ENCODE measurements at regions not wholly inside any gene's neighbourhood (a gene's known extent, or its start where the extent isn't known, plus 50 kb on each side); places are given as distances from the start of the nearest gene placed in this dataset.

DNA sequence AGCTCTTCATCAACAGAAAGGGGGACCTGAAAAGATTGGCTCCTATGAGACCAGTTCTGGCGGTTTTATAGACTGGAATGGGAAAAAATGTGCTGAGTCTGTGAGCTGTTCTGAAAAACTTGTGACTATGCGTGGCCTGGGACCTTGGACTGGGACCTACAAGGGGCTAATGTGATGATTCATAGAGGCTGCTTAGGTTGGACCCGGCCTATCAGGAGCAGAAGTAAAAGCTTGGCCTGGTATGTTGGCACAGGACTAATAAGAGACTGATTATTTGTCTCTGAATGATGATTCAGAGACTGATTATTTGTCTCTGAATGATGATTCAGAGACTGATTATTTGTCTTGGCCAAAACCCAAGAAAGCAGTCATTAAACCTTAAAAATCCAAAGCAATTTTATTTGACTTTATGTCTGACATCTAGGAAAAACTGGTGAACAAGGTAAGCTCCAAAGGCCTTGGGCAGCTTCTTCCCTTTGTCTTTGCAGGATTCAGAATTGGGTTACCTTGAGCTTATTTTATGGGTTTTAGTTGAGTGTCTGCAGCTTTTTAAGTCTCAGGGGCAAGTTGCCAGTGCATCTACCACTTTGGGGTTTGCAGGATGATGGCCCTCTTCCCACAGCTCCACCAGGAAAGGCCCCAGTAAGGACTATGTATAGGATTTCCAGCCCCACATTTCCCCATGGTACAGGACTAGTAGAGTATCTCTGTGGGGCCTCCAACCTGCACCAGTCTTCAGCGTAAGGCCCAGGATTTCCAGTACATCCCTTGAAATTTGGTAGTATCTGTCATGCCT, 390.3 kb downstream of the KDM5D start:
- DNase-seq = peak; percentile 27

DNA sequence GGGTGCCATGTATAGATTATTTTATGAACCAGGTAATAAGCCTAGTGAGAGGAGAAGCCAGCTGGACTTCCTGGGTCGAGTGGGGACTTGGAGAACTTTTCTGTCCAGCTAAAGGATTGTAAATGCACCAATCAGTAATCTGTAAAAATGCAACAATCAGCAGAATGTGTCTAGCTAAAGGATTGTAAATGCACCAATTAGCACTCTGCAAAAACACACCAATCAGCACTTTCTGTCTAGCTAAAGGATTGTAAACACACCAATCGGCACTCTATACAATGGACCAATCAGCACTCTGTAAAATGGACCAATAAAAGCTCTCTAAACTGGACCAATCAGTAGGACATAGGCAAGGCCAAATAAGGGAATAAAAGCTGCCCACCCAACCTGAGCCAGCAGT, 392.9 kb downstream of the KDM5D start:
- no peak for DNase-seq

DNA sequence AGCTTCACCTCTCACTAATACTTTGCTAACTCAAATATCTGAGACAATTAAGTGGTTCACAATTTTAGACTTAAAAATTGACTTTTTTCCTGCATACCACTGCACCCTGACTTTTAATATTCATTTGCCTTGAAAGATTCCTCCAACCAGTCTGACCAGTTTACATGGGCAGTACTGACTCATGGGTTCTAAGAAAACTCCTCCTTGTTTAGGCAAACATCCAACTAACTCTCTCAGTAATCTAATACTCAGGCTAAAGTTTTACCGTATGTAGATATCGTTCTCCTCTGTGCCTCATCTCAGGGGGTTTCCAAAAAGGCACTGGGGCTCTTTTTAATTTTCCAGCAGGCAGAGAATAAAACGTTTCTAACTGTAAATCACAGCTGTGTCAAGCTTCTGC, 422.8 kb downstream of the KDM5D start:
- DNase-seq = no peak

DNA sequence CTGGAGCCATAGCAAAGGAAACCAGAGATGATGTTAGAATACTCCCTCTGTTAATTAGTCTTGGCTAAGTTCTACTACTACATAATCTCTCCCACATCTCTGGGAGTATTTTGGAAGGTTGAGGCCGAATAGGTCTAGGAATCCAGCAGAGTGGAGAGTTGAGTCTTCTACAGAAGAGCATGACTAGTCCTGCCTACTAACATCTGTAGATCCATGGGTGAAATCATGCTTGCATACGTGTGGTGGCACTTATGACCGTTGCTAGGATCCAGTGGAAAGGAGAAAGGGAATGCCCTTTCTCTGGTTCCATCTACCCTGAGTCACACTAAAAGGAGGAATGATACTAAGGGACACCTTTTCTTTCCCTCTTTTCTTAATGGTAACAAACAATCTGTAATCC, 425.4 kb downstream of the KDM5D start:
- no peak for DNase-seq

DNA sequence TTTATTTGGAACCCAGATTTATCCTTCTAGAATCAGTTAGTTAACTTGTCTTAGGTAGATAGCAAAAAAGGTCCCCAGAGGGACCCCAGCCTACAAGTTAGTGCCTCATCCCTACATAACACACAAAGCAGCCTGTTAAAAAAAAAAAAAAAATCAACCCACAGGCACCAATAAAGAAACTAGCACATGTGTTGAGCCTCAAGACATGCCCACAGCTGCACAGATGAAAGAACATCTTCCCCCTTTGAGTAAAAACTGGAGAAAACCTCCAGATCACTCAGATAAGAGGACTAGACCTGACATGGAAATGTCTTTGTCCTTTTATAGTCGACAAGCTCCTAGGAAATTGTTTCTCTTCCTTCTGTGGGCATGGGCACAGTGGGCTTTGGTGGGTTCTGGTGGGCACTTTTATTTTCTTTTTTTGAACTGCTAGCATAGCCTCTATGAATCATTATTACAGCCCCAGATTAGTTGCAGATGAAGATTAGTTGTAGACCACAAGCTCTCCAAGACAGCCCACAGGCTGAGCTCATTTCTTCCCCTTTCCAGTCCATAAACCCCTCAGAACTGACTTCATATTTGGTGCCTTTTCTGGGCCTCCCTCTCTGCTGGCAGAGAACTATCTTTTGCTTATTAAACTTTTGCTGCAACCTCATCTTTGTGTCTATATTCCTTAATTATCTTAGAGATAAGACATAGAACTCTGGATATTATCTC, 427.1 kb downstream of the KDM5D start:
- DNase-seq = no peak

DNA sequence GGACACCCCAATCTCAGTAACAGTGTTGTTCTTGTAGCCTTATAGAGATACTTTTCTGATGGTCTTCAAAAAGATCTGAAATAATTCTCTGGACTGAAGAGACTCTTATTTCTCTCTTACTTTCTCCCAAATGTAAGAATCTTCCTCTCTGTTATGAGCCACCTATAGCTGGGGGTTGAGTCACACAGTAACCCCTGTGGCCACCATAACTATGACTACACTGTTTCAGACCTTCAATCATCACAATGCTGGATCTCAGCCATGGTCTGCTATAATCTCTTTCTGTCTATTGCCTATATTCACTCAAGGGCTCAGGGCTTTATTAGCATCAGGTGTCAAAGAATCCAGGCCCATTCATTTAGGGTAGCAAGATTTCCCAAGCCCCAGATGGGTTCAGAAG, 436.9 kb downstream of the KDM5D start:
- no peak for DNase-seq

DNA sequence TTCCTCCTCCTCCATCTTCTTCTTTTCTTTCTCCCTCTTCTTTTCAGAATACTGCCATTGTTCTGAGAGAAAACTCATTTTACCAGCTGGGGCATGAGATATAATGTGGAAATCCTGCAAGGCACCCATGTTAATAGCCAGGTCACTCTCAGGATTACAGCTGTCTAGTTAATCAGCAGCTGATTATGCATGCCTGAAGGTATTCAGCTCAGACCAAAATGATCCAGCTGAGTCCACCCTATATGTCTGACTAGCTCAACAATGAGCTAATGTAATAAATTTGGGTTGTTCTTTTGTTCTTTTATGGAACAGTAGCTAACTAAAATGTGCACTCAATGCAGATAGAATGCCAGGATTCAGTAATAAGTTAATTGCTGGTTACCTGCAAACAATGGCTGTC, 441.4 kb downstream of the KDM5D start:
- DNase-seq = no peak

DNA sequence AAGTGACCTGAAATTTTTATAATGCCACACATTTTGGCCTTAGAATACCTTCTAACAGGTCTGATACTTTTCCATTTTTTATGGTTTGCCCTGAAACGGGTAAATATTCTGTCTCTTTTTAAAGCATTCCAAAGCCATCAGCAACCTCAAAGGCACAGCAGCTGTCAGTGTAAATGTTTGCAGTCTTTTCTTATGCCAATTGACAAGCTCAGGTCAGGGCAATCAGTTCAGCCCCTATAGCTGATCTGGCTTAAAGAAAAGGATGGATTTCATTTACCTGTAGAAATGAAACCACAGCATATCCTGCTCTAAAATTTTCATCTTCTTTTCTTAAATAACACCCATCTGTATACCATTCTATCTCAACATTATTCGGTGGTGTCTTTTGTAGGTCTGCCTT, 453.6 kb downstream of the KDM5D start:
- DNase-seq = no peak

DNA sequence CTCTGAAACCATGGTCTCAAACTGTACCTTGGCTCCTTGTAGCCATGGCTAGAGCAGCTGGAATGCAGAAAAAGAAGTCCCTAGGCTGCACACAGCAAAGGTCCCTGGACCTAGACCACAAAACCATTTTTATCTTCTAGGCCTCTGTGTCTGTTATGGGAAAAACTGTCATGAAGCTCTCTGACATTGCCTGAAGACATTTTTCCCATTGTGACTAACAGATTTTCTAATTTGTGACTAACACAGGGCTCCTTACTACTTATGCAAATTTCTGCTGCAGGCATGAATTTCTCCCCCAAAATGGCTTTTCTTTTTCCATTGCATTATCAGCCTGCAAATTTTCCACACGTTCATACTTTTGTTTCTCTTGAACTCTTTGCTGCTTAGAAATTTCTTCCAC, 470.4 kb downstream of the KDM5D start:
- no peak for DNase-seq

DNA sequence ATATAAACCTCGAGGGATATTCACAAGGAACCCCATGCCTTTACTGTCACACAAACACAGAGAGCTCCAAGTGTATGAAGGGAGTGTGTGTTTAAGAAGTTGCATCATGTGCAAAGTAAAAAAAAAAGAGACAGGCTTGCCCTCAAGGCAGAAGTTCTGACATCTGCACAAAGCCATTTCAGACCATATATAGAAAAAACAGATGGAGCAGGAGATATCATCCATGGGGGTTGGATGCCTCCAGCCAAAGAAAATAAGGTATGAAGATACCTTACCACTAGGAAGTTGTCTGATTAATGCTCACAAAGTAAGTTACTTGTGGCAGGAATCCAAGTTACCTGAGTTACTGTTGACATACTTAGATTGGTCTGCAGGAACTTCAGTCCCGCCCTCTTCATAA, 476.2 kb downstream of the KDM5D start:
- no peak for DNase-seq

DNA sequence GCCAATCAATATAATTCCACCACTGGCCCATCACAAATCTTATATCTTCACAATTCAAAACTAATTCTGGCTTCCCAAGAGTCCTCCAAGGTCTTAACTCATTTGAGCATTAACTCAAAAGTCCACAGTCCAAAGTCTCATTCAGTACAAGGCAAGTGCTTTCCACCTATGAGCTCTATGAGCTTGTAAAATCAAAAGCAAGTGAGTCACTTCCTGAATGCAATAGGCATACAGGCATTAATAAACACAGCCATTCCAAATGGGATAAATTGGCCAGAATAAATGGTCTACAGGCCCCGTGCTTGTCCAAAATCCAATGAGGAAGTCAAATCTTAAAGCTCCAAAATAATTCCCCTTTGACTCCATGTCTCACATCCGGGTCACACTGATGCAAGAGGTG, 479.1 kb downstream of the KDM5D start:
- no peak for DNase-seq

DNA sequence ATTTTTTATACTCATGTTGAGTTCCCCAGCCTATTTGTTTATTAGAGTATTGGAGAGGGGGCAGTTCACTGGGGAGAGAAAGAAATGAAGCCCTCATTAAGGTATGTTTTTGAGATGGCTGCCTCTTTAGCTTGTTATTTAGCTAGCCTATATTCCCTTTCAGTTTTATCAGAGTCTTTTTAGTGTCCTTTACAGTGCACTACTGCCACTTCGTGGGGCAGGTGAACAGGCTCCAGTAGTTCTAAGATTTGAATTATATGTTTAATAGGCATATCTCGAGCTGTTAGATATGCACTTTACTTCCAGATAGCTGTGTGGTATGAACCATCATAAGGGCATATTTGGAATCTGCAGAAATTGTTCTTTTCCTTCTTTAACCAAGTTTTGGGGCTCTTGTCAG, 482.2 kb downstream of the KDM5D start:
- no peak for DNase-seq

DNA sequence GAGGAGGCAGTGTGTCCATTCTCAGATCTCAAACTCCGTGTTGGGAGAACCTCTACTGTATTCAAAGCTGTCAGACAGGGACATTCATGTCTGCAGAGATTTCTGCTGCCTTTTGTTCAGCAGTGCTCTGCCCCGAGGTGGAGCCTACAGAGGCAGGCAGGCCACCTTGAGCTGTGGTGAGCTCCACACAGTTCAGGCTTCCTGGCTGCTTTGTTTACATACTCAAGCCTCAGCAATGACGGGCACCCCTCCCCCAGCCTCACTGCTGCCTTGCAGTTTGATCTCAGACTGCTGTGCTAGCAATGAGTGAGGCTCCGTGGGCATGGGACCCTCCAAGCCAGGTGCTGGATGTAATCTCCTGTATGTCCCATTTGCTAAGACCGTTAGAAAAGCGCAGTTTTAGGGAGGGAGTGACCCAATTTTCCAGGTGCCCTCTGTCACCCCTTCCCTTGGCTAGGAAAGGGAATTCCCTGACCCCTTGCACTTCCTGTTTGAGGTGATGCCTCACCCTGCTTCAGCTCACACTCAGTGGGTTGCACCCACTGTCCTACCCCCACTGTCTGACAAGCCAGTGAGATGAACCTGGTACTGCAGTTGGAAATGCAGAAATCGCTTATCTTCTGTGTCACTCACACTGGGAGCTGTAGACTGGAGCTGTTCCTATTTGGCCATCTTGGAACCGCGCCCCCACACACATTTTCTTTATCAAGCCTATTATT, 458.9 kb upstream of the HSFY2 start:
- no peak for DNase-seq

DNA sequence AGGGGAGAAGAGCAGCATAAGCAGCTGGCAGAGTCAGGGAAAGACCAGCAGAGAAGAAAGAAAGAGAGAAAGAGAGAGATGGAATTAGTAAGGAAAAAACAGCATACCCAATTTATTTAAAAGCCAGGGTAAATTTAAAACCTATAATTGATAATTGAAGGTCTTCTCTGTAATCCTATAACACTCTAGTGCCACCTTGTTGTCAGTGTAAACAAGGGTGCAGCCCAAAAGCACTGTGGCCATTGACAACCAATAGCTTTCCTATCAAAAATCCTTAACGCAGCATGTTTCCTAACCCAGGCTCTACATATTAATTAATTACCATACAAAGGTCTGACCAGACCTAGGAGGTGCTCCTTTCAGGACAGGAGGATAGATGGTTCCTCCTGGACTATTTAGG, 447.2 kb upstream of the HSFY2 start:
- DNase-seq = no peak

DNA sequence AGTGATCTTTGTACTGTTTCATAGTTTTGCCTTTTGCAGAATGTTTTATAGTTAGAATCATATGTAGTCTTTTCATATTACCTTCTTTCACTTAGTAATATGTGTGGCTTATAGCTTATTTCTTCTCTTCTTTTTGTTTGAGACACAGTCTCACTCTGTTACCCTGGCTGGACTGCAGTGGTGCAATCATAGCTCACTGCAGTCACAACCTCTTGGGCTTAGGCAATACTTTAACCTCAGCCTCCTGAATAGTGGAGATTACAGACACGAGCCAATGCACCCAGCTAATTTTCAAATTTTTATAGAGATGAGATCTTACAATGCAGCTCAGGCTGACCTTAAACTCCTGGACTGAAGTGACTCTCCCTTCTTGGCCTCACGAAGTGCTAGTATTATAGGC, 435.4 kb upstream of the HSFY2 start:
- no peak for DNase-seq

DNA sequence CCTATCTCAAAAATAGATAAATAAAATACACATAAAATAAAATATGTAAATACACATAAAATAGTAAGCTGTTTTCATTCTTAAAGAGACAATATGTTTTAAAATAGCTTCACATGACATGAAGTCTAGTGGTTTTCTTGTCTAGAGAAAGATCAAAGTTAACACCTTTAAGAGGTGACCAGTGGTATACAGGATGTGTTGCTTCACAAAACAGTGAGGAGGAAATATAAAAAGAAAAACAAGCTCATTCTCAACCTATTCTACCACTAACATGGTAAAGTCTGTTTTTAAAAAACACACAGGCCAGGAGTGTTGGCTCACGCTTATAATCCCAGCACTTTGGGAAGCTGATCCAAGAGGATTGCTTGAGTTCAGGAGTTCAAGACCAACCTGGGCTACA, 433.5 kb upstream of the HSFY2 start:
- no peak for DNase-seq

DNA sequence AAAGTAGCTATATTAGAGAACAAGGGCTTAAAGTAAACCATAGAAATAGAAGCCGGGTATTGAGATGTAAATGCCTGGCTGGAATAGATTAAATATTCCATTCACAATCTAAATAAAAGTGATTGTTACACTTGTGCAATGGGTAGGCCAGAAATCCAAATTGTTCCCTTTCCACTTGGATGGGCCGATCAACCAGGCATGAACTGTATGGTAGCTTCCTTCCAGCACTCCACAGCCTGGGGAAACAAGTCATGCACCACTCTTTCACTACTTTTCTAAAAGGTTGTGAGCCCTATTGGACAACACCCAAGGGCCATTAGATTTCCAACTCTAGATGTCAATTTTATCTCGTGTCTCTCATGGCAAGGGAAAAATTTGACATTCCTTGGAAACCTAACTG, 407.3 kb upstream of the HSFY2 start:
- no peak for DNase-seq

DNA sequence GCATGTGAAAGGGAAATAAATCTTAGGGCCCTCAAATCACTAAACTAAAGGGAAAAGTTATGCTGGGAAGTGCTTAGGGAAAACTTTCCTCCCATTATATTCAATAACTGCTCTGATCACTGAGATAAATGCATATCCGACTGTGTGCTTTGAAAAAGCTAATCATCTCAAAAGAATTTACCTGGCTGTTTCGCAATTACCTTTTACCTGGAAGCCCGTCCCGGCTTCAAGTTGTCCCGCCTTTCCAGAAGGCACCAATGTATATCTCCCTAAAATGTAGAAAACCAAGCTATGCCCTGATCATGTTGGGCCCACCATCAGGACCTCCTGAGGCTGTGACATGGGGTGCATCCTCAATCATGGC, 394.6 kb upstream of the HSFY2 start:
- DNase-seq = no peak

DNA sequence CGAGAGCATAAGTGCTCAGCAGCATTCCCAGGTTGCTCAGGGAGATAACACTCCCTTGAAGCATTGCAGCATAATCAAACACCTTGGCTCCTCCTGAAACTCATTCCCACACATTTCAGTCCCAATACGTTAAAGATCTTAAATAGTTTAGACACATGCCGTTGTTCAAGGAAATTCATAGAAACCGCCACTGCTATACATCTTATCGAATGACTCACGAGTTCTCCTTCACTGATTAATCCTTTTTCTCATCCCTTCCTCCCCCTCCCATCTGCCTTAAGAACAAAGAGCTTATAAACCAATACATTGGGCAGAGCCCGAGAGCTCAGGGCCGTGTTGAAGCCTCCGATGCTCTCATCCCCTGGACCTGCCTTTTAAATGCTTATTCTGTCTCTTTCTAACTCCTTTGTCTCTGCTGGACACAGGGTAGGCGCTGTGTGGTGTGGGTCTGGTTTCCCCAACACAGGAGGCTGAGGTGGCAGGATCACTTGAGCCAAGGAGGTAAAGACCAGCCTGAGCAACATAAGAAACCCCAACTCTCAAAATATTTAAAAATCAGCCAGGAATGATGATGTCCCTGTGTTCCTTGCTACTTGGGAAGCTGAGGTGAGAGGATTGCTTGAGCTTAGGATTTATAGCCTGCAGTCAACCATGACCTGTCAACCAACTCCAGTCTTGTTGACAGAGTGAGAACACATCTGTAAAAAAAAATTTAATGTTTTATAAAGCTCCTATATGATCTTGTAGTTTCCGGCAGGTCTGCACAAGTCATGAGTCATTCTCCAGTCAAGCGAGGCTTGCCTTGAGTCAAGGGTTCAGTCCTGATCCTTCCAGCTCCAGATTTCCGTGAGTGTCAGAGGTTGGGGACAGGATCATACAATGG, 394.0 kb upstream of the HSFY2 start:
- no peak for DNase-seq

DNA sequence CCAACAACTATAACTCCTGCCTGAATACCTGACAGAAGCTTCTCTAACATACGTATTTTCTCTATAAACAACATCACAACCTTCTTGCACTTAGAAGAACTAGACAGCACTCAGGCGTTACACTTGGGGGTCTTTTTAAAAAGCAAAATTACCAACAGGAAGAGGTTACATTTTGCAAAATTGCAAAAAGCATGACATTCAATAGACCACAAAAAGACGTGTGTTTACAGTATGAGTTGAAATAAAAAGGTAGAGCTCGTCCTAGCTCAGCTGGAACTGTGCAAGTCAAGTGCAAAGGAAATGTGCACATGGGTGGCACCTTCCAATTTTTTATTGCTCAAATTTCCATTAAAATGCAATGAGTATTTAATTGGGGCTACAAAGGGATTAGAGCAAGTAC, 375.2 kb upstream of the HSFY2 start:
- DNase-seq = no peak

DNA sequence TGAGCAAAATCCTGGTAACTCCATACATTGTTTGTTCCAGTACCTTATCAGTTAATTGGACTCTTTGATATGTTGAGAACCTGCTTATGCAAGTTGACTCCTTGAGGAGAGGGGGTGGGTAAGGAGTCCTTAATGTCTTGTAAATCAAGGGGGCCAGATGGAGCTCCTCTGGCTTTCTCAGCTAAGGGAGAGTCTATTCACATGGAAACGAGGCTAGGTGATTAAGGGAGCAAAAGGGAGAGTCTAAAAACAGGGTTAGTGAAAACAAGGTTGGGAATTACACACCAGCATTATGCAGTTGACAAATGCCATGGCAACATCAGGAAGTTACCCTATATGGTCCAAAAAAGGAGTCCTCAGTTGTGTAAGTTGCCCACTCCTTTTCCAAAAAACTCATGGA, 372.8 kb upstream of the HSFY2 start:
- no peak for DNase-seq

DNA sequence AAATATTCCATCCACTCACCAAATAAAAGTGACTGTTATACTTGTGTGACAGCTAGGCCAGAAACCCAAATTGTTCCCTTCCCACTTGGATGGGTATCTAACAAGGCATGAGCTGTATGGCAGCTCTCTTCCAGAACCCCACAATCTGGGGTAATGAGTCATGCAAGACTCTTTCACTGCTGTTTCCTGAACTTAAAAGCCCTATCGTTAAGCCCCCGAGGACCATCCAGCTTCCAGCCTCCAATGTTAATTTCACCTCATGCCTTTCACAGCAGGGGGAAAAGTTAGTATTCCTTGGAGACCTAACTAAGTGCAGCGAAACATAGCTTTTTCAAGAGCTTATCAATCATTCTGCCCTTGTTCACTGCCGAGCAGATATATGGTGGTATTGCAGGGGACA, 368.6 kb upstream of the HSFY2 start:
- DNase-seq = peak; percentile 52

DNA sequence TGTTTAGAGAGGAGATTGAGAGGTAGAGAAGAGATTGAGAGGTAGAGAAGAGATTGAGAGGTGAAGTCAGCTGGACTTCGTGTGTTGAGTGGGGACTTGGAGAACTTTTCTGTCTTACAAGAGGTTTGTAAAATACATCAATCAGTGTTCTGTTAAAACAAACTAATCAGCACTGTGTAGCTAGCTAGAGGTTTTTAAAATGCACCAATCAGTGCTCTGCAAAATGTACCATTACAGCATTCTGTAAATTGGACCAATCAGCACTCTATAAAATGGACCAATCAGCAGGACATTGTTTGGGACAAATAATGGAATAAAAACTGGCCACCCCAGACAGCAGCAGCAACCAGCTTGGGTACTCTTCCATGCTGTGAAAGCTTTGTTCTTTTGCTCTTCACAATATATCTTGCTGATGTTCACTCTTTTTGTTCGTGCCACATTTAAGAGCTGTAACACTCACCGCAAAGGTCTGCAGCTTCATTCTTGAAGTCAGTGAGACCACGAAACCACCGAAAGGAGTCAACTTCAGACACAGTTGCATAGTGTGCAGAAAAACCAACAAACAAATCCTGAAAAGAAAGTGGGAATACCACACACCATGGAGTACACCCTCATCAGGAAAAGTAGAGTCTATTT, 366.9 kb upstream of the HSFY2 start:
- DNase-seq = no peak

Measured in NCI-H446 treated with DMSO at 0.1 percent for 48 hours (cell line).